ENCODE measurements at regions not wholly inside any gene's neighbourhood (a gene's known extent, or its start where the extent isn't known, plus 50 kb on each side); places are given as distances from the start of the nearest gene placed in this dataset.

DNA sequence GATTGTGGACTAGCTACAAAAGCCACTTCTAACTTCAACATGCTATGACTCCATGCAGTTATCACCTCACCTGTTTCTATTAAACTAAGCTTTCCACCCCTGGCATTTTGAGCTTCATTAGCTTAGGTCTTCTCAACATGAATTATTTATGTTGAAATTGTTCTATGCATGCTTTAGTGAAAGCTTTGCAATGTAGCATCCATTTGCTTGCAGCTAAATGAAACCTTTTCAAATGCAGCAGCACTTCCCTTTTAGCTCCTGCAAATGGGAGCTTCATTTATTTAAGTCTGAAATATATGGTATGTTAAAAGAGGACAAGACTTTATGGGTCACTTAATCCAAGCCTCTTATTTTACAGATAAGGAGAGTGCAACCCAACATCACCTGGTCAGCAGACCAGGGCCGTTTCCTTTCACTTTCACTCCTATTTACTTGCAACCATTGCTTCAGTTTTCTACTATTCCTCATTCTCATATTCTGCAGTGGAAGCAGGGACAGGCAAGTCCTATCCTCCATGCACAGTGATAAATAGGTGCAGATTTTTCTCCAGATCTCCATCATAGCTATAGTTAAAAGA lies 56.4 kb upstream of the SAMSN1 start:
- H3K9ac ChIP-seq: no peak overlapping the region
- TF ChIP-seq, protein P1, sequence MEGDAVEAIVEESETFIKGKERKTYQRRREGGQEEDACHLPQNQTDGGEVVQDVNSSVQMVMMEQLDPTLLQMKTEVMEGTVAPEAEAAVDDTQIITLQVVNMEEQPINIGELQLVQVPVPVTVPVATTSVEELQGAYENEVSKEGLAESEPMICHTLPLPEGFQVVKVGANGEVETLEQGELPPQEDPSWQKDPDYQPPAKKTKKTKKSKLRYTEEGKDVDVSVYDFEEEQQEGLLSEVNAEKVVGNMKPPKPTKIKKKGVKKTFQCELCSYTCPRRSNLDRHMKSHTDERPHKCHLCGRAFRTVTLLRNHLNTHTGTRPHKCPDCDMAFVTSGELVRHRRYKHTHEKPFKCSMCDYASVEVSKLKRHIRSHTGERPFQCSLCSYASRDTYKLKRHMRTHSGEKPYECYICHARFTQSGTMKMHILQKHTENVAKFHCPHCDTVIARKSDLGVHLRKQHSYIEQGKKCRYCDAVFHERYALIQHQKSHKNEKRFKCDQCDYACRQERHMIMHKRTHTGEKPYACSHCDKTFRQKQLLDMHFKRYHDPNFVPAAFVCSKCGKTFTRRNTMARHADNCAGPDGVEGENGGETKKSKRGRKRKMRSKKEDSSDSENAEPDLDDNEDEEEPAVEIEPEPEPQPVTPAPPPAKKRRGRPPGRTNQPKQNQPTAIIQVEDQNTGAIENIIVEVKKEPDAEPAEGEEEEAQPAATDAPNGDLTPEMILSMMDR (conservative IDR thresholded peaks at IDR 0.05; ENCODE audit: low read depth, low read length): no peak
- no peak overlapping the region for H3K27ac ChIP-seq
- no peaks in the 10 kb centered on the region for H4K20me1 ChIP-seq (ENCODE audit: insufficient read depth)
- H3K27me3 ChIP-seq (ENCODE audit: insufficient read depth, low read depth): no peaks in the 10 kb centered on the region
- no peaks in the 10 kb centered on the region for H3K36me3 ChIP-seq (ENCODE audit: insufficient read depth)
- peak overlapping the region; percentile 14; the same call in 1 of the 2 replicates for H2AFZ ChIP-seq (ENCODE audit: low read depth)
- H3K79me2 ChIP-seq (ENCODE audit: insufficient read depth, low read depth): no peaks in the 10 kb centered on the region
- H3K4me3 ChIP-seq (IDR thresholded peaks at IDR 0.05; ENCODE audit: insufficient read depth, low read depth, low read length): no peak overlapping the region
- peaks cover 13% of the 10 kb centered on the region for H3K4me1 ChIP-seq (ENCODE audit: low read depth, poor library complexity, severe bottlenecking)
- H3K4me2 ChIP-seq: peak overlapping the region; percentile 60

GRCh38 chr21:14600569-14601297 lies 54.6 kb upstream of the SAMSN1 start:
- no peak overlapping the region for H3K4me2 ChIP-seq
- H3K4me1 ChIP-seq (ENCODE audit: low read depth, poor library complexity, severe bottlenecking): peaks cover 13% of the 10 kb centered on the region

DNA sequence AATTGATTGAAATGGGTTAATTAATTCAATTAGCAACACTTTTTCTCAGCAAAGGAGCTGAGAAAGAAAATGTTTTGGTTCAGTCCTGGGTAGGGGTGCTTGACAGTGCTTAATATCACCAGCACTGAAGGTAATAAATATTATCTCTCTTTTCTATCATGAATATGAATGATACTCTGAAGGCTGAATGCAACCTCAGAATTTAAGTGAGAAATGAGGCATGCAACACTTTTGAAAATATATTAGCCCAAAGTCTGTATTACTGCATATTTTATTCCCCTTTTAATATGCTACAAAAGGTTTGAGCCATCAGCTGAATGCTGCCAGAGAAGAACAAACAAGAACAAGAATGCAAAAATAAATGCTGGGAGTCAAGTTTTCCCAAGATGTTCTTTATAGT lies 52.0 kb upstream of the SAMSN1 start:
- Histone ChIP-seq H2AFZ (ENCODE audit: low read depth) (no peak overlapping the region), H3K4me3 (IDR thresholded peaks at IDR 0.05; ENCODE audit: insufficient read depth, low read depth, low read length) (no peak overlapping the region)
- TF ChIP-seq, protein P1 (conservative IDR thresholded peaks at IDR 0.05; ENCODE audit: low read depth, low read length): no peak

More at GRCh38 chr21:14600569-14601297, 54.6 kb upstream of the SAMSN1 start:
- H3K36me3 ChIP-seq (ENCODE audit: insufficient read depth): no peaks in the 10 kb centered on the region
- H3K79me2 ChIP-seq (ENCODE audit: insufficient read depth, low read depth): no peaks in the 10 kb centered on the region
- H4K20me1 ChIP-seq (ENCODE audit: insufficient read depth): no peaks in the 10 kb centered on the region
- no peak overlapping the region for H3K9ac ChIP-seq
- H2AFZ ChIP-seq (ENCODE audit: low read depth): no peak overlapping the region
- H3K27me3 ChIP-seq (ENCODE audit: insufficient read depth, low read depth): no peaks in the 10 kb centered on the region
- H3K4me3 ChIP-seq (IDR thresholded peaks at IDR 0.05; ENCODE audit: insufficient read depth, low read depth, low read length): no peak overlapping the region
- no peak overlapping the region for H3K27ac ChIP-seq
- TF ChIP-seq, protein P1 (conservative IDR thresholded peaks at IDR 0.05; ENCODE audit: low read depth, low read length): no peak

More for the DNA sequence above, 52.0 kb upstream of the SAMSN1 start:
- no peak overlapping the region for H3K27ac ChIP-seq
- H3K9ac ChIP-seq: no peak overlapping the region
- no peaks in the 10 kb centered on the region for H3K79me2 ChIP-seq (ENCODE audit: insufficient read depth, low read depth)
- H3K27me3 ChIP-seq (ENCODE audit: insufficient read depth, low read depth): no peaks in the 10 kb centered on the region
- no peaks in the 10 kb centered on the region for H3K36me3 ChIP-seq (ENCODE audit: insufficient read depth)
- no peak overlapping the region for H3K4me2 ChIP-seq
- H3K4me1 ChIP-seq (ENCODE audit: low read depth, poor library complexity, severe bottlenecking): peaks cover 9% of the 10 kb centered on the region
- H4K20me1 ChIP-seq (ENCODE audit: insufficient read depth): no peaks in the 10 kb centered on the region
